ENCODE measurements at regions not wholly inside any gene's neighbourhood (a gene's known extent, or its start where the extent isn't known, plus 50 kb on each side); places are given as distances from the start of the nearest gene placed in this dataset.

GRCh38 chr4:186806679-186807421, 83.2 kb upstream of the FAT1 start:
- TF ChIP-seq SALL2 (CRISPR knock-in tag; IDR thresholded peaks at IDR 0.05) (no peak), CHD4 (IDR thresholded peaks at IDR 0.05; ENCODE audit: borderline replicate concordance, low read length) (no peak), TAF1 (CRISPR knock-in tag; IDR thresholded peaks at IDR 0.05) (no peak), KDM4B (CRISPR knock-in tag; IDR thresholded peaks at IDR 0.05) (no peak), RFX5 (IDR thresholded peaks at IDR 0.05; ENCODE audit: low read depth, low read length) (no peak), PHF8 (CRISPR knock-in tag; IDR thresholded peaks at IDR 0.05) (no peak), CTCF (CRISPR knock-in tag; IDR thresholded peaks at IDR 0.05) (no peak), REST (IDR thresholded peaks at IDR 0.05; ENCODE audit: borderline replicate concordance in 1 of 2, low read depth in 1 of 2, low read length in 2 of 2) (no peak)
